Stimulated activated CD4-positive, alpha-beta T cell treated with anti-CD3 and anti-CD28 coated beads, Interleukin-2, amount 100 ng/mL, for 24 hours (primary cell): ENCODE measurements at regions not wholly inside any gene's neighbourhood (a gene's known extent, or its start where the extent isn't known, plus 50 kb on each side); places are given as distances from the start of the nearest gene placed in this dataset.
"Not testable (repeated sequence)": the region's sequence is repeated elsewhere in the genome, so short reads cannot be mapped to it uniquely, and the experiment has no call there.

ENCODE experiments used
- DNase-seq, 2 donors: peaks; one replicate each; pipeline ENCODE4 v3.0.0-alpha.2; 2020

DNA sequence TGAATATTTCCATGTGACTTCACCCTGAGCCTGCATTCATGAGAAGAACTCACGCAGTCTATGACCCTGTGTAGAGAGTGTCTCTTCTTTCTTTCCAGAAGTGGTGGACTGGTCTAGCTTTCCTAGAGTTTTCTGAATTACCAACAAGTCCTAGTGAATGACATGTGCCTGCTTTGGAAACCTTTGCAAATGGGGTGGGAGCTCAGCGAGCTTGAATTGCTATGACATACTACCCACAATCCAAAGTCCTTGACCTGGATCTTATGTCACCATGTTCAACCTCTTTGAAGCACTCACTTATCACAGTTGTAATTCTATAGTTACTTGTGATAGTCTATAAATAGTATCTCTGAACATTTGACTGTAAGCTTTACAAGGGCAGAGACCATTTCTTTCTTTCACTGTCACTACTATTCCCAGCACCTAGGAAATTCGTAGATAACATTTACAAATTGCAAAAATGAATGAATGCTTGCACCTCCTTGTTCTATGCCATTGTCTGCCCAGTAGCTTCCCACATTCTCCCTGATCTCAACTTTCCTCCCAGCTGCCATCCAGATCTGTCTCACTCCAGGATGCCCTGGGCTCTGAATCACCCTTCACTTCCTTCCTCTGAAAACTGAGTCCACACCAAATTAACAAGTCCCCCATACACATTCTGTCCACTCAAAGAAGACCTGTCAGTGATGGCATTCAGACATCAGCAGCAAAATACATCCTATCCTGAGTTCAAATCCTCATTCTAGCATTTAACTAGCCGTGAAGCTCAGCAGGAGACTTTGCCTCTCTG is 201.9 kb upstream of the SESN3 start:
- no peak for DNase-seq

DNA sequence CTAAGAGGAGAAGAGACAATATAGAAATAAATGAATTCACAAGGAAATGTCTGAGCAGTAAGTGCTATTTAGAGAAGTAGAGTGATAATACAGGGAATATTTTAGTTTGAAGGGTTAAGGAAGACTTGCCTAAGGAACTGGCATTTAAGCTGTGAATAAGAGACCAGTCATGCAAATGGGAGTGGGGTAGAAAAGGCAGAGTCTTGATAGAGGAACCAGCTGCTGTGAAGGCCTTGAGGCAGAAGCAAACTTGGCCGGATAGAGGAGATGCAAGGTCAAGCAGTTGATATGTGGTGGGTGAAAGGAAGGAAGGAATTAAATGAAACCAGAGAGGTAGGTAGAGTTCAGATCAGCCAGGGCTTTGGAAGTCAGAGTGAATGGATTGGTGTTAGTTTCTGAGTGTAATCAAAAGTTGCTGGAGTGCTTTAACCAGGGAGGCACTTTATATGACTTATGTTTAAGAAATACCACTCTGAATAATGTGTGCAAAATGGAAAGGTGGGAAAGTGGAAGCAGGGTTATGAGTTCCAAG is 198.4 kb upstream of the SESN3 start:
- no peak for DNase-seq

DNA sequence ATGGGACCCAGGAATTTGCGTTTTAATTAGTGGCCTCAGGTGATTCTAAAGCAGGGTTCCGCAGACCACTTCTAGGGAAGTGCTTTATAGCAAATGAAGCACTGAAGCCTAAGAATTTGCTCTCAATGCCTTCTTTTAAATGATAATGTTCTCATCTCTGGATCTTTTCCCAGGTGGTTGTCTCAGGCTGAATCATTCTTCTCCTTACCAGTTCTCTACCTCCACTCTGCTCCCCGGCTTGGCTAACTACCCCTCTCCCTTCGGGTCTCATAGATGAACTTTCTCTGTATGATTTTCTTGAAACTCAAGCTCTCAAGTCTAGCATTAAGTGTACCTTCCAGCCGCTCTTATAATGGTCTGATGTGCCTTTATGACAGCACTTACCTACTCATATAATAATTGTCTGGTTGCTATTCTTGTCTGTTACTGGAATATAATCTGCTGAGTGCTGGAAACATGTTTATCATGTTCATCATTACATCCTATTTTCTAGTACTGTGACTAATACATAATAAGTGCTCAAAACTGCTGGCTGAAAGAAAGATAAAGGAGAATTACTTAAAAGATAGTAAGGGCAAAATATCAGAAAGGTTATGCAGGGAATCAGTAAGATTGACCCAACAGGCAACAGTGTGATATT is 195.9 kb upstream of the SESN3 start:
- DNase-seq: no peak

GRCh38 chr11:95419915-95420314 is 188.9 kb upstream of the SESN3 start:
- DNase-seq: no peak

DNA sequence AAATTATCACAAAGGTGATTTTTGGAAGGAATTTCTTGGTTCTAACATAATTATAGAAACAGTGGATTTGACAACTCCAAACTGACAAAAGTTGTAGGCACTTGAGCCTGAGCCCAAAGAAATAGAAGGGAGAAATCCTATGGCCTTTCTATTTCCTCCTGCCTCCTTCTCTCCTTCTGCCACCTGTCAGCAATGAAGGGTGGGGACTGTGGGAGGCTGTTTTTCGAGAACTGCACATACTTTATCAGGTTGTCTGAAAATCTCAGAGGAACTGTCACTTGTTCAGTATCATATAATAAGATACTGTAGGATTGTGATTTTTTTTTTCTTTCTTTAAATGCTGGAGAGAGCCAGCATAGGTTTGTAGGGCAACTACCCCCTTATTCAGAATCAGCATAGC is 187.9 kb upstream of the SESN3 start:
- DNase-seq: no peak

- DNase-seq: no peak
These were observed 186.8 kb upstream of the SESN3 start for GRCh38 chr11:95417832-95418231.

GRCh38 chr11:95415837-95416304 is 184.9 kb upstream of the SESN3 start:
- DNase-seq: no peak

- no peak for DNase-seq
These were observed 183.2 kb upstream of the SESN3 start for GRCh38 chr11:95414217-95414616.

DNA sequence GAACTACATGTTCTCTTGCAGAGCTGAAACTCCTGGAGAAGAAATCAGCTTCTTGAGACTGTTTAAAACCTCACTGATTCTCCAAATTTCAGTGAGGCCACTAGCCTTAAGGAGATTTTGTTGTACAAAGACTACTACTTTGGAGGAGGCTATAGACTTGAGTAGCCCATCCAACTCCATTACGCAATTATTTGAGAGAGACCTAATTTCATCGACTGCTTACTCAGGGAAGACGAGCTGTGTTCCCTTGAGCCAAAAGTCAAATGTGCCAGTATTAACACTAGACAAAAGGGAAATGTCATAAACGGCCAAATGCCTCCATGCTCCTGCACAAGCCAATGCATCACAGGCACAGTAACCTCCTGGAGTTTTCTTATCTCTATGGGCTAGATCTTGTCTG is 182.8 kb upstream of the SESN3 start:
- DNase-seq: no peak

DNA sequence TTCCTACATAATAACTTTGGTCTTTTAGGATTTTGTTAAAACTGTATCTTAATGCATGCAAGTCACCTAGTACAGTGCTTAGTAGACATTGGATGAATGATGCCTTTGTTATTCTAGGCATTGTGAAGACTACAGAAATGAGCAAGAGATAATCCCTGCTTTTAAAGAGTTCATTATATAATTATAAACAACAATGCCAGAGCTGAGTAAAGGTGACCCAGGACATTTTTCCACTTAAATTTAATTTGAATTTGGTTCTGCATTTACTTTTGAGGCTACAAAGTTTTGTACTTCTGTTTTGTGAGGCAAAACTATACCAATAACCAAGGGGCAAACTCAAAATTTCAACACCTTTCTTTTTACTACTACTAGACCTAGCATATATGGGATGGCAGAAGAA is 182.0 kb upstream of the SESN3 start:
- DNase-seq: no peak

DNA sequence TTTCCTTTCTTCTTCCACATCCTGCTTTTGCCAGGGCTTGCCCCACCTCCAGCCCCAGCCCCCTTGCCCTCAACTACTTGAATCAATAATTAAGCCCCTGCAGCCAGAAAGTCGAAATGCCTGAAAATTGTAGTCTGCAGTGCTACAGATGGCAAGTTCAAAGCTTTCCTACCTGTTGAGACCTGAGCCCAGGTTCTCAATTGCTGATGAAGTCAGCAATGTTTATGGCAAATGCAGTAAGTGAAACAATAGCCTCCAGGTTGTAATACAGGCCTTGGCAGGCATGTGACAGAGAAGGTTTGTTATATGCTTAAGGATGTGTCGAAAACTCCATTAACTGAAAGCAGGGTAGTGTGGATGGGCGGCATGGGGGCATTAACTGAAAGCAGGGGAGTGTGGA is 181.1 kb upstream of the SESN3 start:
- no peak for DNase-seq

DNA sequence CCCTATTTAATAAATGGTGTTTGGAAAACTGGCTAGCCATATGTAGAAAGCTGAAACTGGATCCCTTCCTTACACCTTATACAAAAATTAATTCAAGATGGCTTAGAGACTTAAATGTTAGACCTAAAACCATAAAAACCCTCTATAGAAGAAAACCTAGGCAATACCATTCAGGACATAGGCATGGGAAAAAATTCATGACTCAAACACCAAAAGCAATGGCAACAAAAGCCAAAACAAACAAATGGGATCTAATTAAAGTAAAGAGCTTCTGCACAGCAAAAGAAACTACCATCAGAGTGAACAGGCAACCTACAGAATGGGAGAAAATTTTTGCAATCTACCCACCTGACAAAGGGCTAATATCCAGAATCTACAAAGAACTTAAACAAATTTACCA is 179.7 kb upstream of the SESN3 start:
- not testable (repeated sequence) for DNase-seq

DNA sequence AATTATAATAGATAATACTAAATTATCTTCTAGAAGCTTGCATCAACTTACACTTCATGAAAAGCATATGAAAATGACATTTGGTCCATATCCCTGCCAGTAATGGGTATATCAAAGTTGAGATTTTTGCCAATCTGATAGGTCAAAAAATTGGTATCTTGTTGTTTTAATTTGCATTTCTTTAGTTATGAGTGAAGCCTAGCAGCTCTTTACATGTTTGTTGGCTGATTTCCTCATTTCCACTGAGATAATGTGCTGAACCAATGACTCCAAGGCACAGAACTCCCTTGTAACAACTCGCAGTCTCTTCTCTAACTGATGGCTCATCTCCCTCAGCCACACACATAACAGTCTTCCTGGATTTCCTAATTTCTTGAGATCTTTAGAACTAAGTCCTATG is 175.3 kb upstream of the SESN3 start:
- no peak for DNase-seq

GRCh38 chr11:95404370-95404769 is 173.4 kb upstream of the SESN3 start:
- no peak for DNase-seq

DNA sequence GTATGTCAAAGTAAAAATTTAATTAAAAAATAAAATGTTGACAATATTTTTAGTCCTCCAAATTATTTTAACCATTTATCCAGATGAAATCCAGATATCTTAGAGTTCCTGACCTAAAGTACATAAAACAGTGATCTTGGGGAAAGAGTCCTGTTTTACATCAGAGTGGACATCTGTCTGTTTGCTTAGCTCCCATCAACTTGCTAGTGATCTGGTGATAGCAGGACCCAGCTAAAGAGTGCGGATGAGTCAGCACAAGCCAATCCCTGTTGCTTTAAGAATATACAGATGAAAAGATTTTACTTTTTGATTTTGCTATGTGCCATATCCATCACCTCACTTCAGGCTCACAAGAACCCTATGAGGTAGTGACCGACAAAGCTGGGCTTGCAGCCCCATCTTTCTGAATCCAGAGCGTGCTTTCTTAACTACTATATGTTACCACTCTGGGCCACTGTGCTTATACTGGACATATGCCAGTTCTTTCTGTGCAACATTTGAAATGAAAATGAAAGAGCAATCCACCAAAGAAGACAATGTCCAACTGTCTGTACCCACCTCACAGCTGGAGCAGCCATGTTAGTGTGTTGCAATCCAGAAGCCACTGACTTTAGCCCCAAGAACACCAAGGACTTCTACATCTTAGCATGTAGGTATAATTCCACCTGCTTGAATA is 167.6 kb upstream of the SESN3 start:
- DNase-seq: no peak

GRCh38 chr11:95392644-95393043 is 161.6 kb upstream of the SESN3 start:
- DNase-seq: no peak

DNA sequence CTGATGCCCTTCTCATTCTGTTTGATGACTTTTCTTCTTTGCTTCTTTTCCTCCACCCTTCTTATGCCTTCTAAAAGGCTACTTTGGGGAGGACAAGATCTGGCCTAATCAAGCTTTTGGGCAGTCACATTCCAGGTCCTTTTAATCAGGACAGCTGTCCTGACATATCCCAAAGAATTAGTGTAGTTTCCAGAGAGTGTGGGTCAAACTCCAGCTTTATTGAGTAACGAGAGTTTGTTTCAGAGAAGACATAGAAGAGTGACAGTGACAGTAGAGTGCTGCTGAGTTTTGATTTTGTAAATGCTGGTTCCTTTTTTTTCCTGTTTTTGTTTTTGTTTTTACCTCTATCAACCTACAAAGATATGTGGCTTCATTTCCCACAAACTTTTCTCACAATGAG is 158.4 kb upstream of the SESN3 start:
- DNase-seq: no peak

DNA sequence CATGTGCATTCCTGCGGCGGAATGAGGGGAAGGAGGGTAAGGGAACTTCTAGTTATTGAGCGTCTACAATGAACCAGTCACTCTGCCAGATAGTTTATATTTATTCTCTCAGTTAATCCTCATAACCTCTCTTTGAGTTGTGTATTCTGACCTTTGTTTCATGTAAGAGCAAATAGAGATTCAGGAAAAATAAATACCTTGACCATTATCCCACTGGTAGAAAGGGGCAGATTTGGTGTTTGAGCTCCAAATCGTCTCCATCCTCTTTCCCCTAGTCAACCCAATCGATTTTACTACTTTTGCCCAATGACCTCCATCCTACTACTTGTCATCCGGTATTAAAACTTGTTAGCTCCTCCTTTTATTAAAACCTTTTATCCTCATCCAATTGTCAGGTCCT is 157.1 kb upstream of the SESN3 start:
- no peak for DNase-seq

GRCh38 chr11:95387325-95387724 is 156.3 kb upstream of the SESN3 start:
- no peak for DNase-seq

GRCh38 chr11:95385577-95385976 is 154.6 kb upstream of the SESN3 start:
- DNase-seq: no peak

- no peak for DNase-seq
These were observed 148.5 kb upstream of the SESN3 start for GRCh38 chr11:95379479-95379878.

DNA sequence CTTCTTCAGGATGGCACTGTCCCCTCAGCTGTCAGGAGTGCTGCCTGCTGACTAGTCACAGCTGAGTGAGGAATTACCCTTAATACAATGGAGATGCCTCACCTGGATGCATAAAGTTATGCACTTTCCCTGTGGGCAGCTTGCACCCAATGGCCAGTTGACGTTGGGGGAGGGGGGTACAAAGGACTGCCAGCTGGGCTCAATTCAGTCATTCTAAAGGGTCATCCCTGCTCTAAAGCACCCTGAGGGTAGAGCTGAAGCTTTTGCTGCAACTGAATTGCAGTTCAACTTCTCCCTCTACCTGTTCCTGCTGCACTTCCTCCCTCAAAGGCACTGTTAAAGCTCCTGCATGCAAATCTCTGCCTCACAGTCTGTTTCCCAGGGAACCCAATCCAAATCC is 147.8 kb upstream of the SESN3 start:
- no peak for DNase-seq

- no peak for DNase-seq
These were observed 147.1 kb upstream of the SESN3 start for GRCh38 chr11:95378111-95378510.

DNA sequence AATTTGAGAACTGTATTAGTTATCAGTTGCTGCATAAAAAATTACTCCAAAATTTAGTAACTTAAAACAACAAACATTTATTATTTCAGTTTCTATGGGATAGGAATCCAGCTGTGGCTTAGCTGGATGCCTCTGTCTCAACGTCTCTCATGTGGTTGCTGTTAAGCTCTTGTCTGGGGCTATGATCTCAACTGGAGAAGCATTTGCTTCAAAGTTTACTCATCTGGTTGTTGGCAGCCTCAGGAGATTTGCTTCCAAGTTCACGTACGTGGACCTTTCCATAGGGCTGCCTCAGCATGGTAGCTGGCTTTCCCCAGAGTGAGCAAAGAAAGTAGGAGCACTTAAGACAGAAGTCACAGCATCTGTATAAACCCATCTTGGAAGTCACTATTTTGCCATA is 144.9 kb upstream of the SESN3 start:
- no peak for DNase-seq
